SU-DHL-6 (cell line): ENCODE measurements at regions not wholly inside any gene's neighbourhood (a gene's known extent, or its start where the extent isn't known, plus 50 kb on each side); places are given as distances from the start of the nearest gene placed in this dataset.

Experiments used
- CTCF ChIP-seq: fragments of 200-600 bp; sonication (generic); IDR thresholded peaks from one replicate; pipeline ENCODE4 v1.5.1; 2017; ENCODE audit warnings: antibody characterized with exemption, mild to moderate bottlenecking, low read length, moderate library complexity; ENCODE audit not compliant: insufficient read depth, poor library complexity, severe bottlenecking
- EZH2phosphoT487 ChIP-seq: fragments of 200-600 bp; sonication (generic), shearing (Covaris generic); conservative IDR thresholded peaks from 2 replicates; pipeline ENCODE4 v1.6.1; 2018; ENCODE audit warnings: mild to moderate bottlenecking, antibody characterized with exemption, low read length, moderate library complexity, mixed read lengths

- no peak for TF ChIP-seq CTCF
- no peak for TF ChIP-seq EZH2phosphoT487
Measured at GRCh38 chr1:98454666-98455065, 206.9 kb upstream of the SNX7 start.
